Endodermal cell (in vitro differentiated cells): ENCODE measurements at regions not wholly inside any gene's neighbourhood (a gene's known extent, or its start where the extent isn't known, plus 50 kb on each side); places are given as distances from the start of the nearest gene placed in this dataset.

Source experiments
- DNase-seq: peaks from one replicate; pipeline ENCODE4 v3.0.0-alpha.2; 2017
- H3K27ac ChIP-seq: 2 replicates; pipeline ENCODE4 v1.5.1; 2013; ENCODE audit warnings: mild to moderate bottlenecking, low read depth, low read length, moderate library complexity
- H3K27me3 ChIP-seq: 2 replicates; pipeline ENCODE4 v1.6.1; 2013; ENCODE audit warnings: mild to moderate bottlenecking, low read length, moderate library complexity; ENCODE audit not compliant: insufficient read depth, control insufficient read depth, poor library complexity, severe bottlenecking
- H3K36me3 ChIP-seq: 2 replicates; pipeline ENCODE4 v1.7.0; 2013; ENCODE audit warnings: mild to moderate bottlenecking, low read length, moderate library complexity; ENCODE audit not compliant: control insufficient read depth, insufficient read depth
- H3K4me1 ChIP-seq: one replicate; pipeline ENCODE4 v1.7.0; 2013; ENCODE audit warnings: low read length; ENCODE audit not compliant: control insufficient read depth, insufficient read depth
- H3K4me3 ChIP-seq: 2 replicates; pipeline ENCODE4 v1.5.1; 2013; ENCODE audit warnings: mild to moderate bottlenecking, low read length, moderate library complexity
- H3K9ac ChIP-seq: 2 replicates; pipeline ENCODE4 v1.6.1; 2013; ENCODE audit warnings: mild to moderate bottlenecking, low read length, moderate library complexity; ENCODE audit not compliant: poor library complexity, severe bottlenecking; ENCODE audit errors: extremely low read depth
- H3K9me3 ChIP-seq: 2 replicates; pipeline ENCODE4 v1.6.1; 2013; ENCODE audit warnings: mild to moderate bottlenecking, low read length, moderate library complexity; ENCODE audit not compliant: control insufficient read depth
- H3K27ac Mint-ChIP-seq: 2 replicates; pipeline ENCODE4 v1.8.0; 2020; ENCODE audit warnings: mixed read lengths
- H3K27me3 Mint-ChIP-seq: 2 replicates; pipeline ENCODE4 v1.8.0; 2021; ENCODE audit warnings: mild to moderate bottlenecking, mixed read lengths; ENCODE audit not compliant: insufficient read depth
- H3K36me3 Mint-ChIP-seq: 2 replicates; pipeline ENCODE4 v1.8.0; 2020; ENCODE audit warnings: low read depth, mixed read lengths
- H3K4me1 Mint-ChIP-seq: 2 replicates; pipeline ENCODE4 v1.8.0; 2020; ENCODE audit warnings: mixed read lengths
- H3K4me3 Mint-ChIP-seq: 2 replicates; pipeline ENCODE4 v1.8.0; 2020; ENCODE audit warnings: mild to moderate bottlenecking, moderate library complexity, mixed read lengths
- H3K9me3 Mint-ChIP-seq: 2 replicates; pipeline ENCODE4 v1.8.0; 2020; ENCODE audit warnings: mild to moderate bottlenecking, mixed read lengths
- WGBS, 2 experiments: methylation state at CpG; one replicate each; pipeline versions ENCODE4 v1.1.5 to v1.1.7; 2013; ENCODE audit warnings: missing lambda C conversion rate in 2 of 2, mixed read lengths in 1 of 2; ENCODE audit not compliant: insufficient coverage in 1 of 2, insufficient read length in 1 of 2; 5-methylcytosine and 5-hydroxymethylcytosine counted together
- TF ChIP-seq, protein P1 (sequence below): fragments of 200-600 bp; sonication (generic); conservative IDR thresholded peaks from 2 replicates; pipeline ENCODE4 v1.5.0; 2021; ENCODE audit warnings: antibody characterized with exemption, mild to moderate bottlenecking

DNA sequence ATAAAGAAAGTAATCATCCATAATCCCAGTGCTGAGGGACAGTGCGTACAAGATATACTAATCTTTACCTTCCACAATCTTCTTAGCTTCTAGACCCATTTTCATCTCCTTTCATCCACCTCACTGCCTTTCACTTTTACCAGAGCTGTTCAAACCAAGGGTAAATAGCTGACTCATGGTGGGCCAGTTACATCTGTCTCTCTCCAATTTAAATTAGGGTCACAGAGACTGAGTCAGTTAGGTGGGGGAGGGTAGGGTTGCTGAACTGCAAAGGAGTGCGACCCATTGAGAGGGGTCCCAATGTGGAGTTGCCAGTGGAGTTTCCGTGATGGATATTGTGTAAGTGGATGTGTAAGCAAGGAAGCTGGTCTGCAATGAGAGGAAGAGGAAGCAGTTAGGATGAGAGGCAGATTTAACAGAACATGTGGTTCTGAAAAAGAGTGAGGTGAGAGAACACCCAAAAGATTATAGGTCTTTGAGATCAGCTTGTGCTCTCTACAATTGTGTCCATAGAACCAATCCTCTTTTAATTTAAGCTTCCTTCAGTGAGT, 83.5 kb downstream of the GP2 start:
- Histone ChIP-seq H3K27ac (no peak overlapping the region), H3K9me3 (no peaks in the 10 kb centered on the region), H3K36me3 (no peaks in the 10 kb centered on the region), H3K4me3 (no peak overlapping the region), H3K27me3 (peaks cover 41% of the 10 kb centered on the region), H3K9ac (no peak overlapping the region), H3K4me1 (peaks cover 3% of the 10 kb centered on the region)
- Mint-ChIP-seq H3K4me3 (no peak overlapping the region), H3K36me3 (no peaks in the 10 kb centered on the region), H3K27me3 (peaks cover 38% of the 10 kb centered on the region), H3K4me1 (peaks cover 19% of the 10 kb centered on the region), H3K27ac (peak overlapping the region; percentile 64), H3K9me3 (peaks cover 6% of the 10 kb centered on the region)
- DNase-seq, result no peak
- TF ChIP-seq, protein P1, sequence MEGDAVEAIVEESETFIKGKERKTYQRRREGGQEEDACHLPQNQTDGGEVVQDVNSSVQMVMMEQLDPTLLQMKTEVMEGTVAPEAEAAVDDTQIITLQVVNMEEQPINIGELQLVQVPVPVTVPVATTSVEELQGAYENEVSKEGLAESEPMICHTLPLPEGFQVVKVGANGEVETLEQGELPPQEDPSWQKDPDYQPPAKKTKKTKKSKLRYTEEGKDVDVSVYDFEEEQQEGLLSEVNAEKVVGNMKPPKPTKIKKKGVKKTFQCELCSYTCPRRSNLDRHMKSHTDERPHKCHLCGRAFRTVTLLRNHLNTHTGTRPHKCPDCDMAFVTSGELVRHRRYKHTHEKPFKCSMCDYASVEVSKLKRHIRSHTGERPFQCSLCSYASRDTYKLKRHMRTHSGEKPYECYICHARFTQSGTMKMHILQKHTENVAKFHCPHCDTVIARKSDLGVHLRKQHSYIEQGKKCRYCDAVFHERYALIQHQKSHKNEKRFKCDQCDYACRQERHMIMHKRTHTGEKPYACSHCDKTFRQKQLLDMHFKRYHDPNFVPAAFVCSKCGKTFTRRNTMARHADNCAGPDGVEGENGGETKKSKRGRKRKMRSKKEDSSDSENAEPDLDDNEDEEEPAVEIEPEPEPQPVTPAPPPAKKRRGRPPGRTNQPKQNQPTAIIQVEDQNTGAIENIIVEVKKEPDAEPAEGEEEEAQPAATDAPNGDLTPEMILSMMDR, result no peak
- 38 to 52% methylated on average over 3 of the region's 3 CpGs for WGBS, 2 experiments

DNA sequence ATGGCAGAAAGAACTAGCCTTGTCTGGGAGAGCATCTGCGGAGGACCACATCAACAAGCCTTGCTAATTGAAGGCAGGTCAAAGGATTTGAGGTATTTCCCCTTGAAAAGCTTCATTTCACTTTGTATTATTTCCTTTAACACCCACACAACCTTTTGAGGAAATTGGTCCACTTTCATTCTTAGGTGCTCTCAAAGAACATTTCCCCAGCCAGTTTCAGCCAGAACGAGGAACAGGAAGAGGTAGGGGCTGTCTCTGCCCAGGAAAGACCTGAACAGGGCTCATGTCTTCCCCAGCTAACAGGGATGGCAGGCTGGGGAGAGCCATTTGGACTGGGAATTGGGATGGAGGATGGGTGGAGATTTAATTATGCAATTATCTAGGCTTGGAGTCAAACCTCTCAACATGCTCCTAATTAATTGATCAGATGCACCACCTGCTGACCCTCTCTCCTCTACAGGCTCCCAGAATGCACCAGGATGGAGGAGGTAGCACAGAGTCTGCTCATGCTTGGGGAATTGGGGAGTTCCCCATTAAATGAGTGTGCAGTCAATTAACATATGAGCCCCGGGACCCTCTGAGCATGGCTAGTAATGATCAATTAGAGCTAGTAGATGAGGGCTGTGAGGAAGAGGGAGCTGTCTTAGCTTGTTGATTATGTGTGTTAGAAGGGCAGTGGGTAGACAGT, 84.6 kb downstream of the GP2 start:
- Mint-ChIP-seq H3K4me1 (peaks cover 19% of the 10 kb centered on the region), H3K27me3 (peaks cover 48% of the 10 kb centered on the region), H3K36me3 (no peaks in the 10 kb centered on the region), H3K27ac (no peak overlapping the region), H3K9me3 (peaks cover 6% of the 10 kb centered on the region), H3K4me3 (no peak overlapping the region)
- Histone ChIP-seq H3K4me3 (no peak overlapping the region), H3K4me1 (peaks cover 3% of the 10 kb centered on the region), H3K9ac (no peak overlapping the region), H3K27me3 (peaks cover 50% of the 10 kb centered on the region), H3K27ac (peak overlapping the region; percentile 29), H3K9me3 (no peaks in the 10 kb centered on the region), H3K36me3 (no peaks in the 10 kb centered on the region)
- TF ChIP-seq, protein P1, result no peak
- WGBS, 2 experiments, result 87 to 93% methylated on average over 3 of the region's 3 CpGs
- no peak for DNase-seq

DNA sequence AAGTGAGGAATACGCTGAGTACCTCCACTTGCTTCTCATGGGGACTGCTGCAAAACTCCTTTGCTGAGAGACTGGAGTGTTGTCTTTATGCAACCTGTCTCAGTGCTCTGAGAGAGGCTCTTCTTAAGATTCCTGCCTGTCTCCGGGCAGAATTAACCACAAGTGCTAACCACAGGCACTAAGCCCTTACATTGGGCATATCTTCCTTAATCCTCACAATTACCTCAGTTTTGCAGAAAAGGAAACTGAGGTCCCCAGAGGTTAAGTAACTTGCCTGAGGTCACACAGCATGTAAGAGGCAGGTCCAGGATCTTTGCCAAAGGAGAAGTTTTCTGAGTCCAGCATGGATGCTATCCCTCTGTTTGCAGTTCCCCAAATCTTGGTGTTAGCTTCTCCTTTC, 86.0 kb downstream of the GP2 start:
- Mint-ChIP-seq H3K4me3 (no peak overlapping the region), H3K4me1 (peaks cover 24% of the 10 kb centered on the region), H3K9me3 (peaks cover 6% of the 10 kb centered on the region), H3K27ac (no peak overlapping the region), H3K36me3 (no peaks in the 10 kb centered on the region), H3K27me3 (peaks cover 50% of the 10 kb centered on the region)
- H3K4me1 ChIP-seq, result peaks cover 3% of the 10 kb centered on the region
- no peak overlapping the region for H3K27ac ChIP-seq
- no peak for DNase-seq
- TF ChIP-seq, protein P1, result no peak
- no peaks in the 10 kb centered on the region for H3K9me3 ChIP-seq
- WGBS, 2 experiments, result 79 to 84% methylated on average over 2 of the region's 2 CpGs
- H3K27me3 ChIP-seq, result peaks cover 47% of the 10 kb centered on the region
- H3K4me3 ChIP-seq, result no peak overlapping the region
- no peak overlapping the region for H3K9ac ChIP-seq
- no peaks in the 10 kb centered on the region for H3K36me3 ChIP-seq
